HPDE6-E6E7 (cell line): ENCODE measurements at regions not wholly inside any gene's neighbourhood (a gene's known extent, or its start where the extent isn't known, plus 50 kb on each side); places are given as distances from the start of the nearest gene placed in this dataset.

Experiments
- DNase-seq: peaks from one replicate; pipeline ENCODE4 v3.0.0; 2011; ENCODE audit warnings: missing footprints; ENCODE audit errors: extremely low spot score

DNA sequence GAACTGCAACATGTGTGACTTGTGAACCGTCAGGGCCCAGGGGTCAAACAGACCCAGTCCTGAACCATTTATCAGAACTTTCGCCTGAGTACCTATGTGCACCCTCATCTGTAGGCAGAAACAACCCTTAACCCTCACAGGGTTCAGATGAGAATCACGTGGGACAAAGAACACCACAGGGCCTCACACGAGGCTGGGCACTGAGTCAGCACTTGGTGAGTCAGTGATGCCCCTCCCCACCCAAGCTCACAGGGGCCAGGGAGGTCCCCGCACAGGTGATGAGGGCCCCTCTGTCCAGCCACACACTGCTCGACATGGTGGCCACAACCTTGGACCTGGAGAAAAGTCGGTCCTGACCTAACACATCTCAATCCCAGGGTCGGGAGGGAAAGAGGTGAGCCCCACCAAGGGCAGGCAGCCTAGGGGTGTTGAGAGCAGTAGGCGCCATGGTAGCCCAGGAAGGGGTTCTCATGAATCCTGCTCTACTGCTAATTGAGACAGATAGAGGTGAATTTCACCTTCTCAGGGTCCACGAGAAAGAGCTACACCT, 176.4 kb downstream of the SHANK2 start:
- DNase-seq: no peak

DNA sequence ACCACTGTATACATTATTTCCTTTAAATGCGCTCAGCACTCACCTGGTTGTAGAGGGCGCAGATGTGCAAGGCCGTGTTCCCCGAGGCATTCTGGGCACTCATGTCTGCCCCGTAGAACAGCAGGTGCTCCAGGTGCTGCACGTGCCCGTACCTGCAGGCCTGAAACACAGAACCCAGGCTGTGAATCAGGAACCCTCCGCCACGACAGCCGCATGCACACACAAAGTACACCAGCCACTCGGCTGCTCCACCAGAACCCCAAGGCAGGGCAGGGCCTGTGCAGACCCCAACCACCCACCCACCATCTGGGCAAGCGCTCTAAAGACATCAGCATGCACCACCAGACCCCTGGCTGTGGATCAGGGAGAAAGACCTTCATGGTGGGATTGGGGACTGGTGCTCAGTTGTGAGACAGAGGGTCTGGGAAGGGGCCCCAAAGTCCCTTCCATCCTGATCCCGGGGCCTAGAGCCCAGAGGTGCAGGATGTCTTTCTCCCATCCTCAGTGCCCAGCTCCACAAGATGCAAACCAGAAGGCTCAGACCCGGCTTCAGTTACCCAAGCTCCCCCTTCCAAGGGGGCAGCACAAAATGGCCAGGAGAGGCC, 177.2 kb downstream of the SHANK2 start:
- DNase-seq: no peak

DNA sequence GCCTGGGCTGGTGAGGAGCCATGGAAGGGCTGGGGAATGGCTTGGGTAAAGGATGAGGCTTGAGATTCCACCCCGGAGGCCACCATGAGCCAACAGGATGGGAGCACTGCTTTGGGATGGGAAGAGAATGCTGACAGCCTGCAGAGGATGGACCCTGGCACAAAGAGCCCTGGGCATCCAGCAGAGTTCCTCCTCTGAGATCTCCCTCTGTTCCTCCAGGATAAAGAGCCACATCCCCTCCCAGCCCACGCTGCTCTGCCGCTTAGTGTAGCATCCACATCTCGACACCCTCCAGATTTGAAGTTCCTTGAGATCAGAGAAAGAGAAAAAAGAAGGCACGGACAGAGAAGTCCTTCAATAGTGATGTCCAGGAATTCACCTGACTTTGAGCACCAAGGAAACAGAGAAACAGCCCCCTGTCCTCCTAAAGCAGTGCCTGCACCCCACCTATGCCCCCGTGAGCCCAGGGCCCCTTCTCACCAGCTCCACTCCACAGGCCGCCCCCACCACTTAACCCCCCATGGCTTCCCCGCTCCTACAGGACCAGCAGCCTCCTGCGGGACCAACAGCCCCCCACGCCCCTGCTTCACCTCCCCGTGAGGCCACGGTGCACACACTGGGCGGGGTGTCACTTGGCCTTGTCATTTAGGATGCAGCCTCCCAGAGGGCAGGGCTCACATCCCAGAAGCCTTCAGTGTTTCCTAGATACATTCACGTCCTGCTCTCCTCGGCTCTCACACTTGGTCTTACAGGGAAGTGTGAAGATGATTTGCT, 180.5 kb downstream of the SHANK2 start:
- no peak for DNase-seq

DNA sequence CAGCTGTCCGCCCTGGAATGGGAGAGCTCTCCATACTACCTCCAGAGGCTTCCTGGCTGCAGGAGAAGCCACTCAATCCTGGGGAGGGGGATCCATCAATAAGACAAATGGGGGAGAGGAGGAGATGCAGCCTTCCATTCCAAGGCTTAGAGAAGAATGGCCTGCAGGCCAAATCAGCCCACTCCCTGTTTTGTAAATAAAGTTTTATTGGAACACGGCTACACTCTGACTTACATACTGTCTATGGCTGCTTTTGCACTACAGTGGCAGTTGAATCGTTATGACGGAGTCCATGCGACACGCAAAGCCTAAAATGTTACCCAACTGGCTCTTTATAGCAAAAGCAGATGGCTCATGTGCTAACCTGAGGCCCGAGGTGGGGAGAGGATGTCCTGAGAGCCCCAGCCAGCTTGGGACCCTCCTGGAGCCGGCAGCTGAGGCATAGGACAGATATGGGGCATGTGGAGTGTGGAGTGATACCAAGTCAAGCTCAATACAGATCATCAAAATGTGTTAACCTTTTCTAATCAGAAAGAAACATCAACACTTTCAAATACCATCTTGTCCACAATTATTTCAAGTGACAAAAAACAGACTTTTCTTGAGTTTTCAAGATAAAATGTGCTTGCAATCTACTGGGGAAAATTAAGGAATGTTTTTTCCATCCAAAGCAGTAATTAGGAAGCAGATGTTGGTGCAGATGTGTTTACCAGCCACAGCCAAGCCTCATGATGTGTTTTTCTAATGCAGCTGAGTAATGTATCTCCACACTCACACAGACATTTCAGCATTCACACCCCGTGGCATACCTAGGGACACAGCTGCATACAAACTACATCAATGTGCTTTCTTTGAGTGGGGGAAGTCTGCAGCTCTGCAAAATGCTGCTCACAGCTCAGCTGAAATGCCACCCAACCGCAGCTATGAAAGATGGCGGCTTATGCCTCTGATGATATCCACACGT, 181.6 kb downstream of the SHANK2 start:
- no peak for DNase-seq

DNA sequence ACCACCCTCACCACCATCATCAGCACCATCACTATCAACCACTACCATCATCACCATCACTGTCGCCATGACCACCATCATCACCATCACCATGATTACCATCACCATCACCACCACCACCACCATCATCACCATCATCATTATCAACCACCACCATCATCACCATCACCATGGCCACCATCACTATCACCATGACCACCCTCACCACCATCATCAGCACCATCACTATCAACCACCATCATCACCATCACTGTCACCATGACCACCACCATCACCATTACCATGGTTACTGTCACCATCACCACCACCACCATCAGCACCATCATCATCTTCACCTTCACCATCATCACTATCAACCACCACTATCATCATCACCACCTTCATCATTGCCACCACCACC, 183.4 kb downstream of the SHANK2 start:
- DNase-seq: no peak

DNA sequence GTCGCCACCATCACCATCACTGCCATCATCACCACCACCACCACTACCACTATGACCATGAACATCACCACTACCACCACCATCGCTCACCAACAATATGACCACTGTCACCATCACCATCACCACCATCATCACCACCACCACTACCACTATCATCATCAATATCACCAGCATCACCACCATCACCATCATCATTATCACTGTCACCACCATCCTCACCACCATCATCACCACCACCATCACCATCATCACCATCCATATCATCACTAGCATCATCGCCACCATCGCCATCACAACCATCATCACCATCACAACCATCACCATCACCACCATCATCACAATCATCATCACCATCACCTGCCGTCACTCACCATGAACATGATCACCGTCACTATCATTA, 184.6 kb downstream of the SHANK2 start:
- no peak for DNase-seq

DNA sequence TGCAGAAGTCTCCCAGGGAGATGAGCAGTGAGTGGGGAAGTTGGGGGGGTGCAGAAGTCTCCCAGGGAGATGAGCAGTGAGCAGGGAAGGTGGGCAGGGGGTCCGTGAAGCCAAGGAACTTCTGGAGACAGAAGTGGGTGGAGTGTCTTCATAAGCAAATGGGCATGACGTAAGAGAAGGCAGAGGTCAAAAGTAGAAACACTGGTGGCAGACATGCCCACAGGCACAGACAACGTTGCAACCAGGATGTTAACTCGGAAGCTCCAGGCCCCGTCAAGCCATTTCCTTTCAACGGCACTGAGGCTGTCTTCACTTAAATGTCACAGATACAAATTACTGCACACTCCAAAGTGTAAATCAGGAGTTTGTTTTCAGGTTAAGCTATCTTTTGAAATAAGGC, 186.1 kb downstream of the SHANK2 start:
- DNase-seq: no peak

DNA sequence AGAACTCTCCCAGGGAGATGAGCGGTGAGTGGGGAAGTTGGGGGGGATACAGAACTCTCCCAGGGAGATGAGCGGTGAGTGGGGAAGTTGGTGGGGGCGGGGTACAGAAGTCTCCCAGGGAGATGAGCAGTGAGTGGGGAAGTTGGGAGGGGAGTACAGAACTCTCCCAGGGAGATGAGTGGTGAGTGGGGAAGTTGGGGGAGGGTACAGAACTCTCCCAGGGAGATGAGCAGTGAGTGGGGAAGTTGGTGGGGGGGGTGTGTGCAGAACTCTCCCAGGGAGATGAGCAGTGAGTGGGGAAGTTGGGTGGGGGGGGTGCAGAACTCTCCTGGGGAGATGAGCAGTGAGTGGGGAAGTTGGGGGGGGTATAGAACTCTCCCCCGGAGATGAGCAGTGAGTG, 186.5 kb downstream of the SHANK2 start:
- no peak for DNase-seq

DNA sequence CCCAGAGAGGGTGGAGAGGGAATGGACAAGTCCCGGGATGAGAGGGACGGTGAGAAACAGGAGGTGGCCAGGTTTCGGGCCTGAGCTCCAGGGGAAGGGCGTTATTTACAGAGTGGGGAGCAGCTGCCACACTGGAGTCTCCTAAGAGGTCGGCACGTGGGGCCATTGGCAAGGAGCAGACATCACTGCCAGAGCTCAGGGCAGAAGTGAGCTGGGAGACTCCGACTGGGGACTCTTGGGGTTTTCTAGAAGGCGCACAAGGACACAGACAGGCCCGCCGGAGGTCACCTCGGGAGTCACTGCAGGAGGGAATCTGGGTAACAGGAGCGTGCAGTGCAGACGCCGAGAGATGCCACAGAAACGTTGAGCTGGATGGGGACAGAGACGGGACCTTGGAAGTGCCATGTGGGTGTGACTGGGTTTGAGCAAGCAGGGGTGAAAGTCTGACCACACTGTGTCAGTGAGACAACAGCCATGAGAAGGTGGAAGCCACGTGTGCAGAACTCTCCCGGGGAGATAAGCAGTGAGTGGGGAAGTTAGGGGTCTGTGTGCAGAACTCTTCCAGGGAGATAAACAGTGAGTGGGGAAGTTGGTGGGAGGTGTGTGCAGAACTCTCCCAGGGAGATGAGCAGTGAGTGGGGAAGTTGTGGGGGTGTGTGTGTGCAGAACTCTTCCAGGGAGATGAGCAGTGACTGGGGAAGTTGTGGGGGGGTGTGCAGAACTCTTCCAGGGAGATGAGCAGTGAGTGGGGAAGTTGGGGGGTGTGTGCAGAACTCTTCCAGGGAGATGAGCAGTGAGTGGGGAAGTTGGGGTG, 187.5 kb downstream of the SHANK2 start:
- DNase-seq: no peak

DNA sequence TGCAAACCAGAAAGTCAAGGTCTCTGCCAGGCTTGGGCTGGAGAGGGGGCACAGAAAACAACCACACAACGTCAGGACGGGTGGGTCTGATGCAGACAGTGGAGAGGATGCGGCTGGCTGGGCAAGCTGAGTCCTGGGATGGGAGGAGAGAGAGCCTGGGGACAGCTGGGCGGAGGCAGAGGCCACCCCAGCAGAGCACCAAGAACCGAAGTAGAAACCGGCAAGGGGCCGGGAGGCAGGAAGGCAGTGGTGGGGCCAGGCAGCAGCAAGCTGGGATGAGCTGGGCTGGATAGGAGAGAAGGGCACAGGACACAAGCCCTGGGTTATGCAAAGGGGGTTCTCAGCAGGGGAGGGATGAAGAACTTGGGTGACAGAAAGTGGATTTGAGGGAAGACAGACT, 188.2 kb downstream of the SHANK2 start:
- DNase-seq: no peak

DNA sequence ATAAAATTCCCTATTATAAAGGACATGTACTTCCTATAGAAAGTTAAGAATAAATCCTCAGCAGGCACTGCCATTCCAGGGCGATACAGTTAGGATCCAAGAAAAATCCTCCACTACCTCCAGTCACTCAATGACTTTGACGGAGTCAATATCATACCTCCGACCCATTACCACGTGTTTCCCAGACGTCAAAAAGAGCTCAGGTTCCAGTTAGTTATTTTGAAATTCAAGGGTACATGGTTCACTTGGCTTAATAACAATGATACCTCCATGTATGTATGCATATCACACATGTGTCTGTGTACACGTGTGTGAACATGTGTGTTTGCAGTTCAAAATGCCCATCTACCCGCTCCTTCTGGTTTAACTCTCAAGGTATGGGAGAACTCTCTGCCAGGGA, 189.2 kb downstream of the SHANK2 start:
- no peak for DNase-seq

DNA sequence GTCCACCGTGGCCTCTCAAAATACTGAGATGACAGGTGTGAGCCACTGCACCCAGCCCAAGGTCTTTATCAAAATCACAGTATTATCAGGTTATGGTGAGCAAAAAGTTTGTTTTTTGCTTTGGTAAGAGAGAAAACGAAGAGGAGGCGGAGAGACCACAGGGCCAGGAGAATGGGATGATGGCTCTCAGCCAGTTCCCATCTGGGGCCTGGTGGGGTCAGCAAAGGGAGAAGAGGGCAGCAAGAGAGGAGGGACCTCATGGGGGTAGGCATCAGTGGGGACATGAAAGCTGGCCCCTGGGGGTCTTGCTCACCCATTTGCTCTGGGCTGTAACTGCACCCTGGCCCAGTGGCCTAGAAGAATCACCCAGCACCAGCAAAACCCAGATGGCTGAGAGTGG, 190.2 kb downstream of the SHANK2 start:
- no peak for DNase-seq

DNA sequence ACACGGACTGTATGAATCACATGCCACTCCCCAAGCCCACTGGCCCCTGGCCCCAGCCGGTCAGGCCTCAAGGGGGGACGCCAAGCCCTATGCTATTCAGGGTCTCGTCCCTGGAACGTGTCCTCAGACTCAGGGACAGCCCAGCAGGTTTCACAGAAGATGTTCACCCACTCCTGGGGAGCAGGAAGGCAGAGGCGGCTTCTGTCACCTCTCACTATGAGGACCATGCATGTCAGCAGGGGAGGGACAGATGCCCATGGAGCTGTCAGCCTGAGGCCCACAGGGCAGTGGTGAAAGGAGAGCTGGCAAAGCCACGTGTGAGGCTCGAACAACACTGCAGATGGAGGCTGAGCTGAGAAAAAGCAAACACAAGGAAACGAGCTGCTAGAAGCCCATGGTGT, 192.0 kb downstream of the SHANK2 start:
- no peak for DNase-seq

DNA sequence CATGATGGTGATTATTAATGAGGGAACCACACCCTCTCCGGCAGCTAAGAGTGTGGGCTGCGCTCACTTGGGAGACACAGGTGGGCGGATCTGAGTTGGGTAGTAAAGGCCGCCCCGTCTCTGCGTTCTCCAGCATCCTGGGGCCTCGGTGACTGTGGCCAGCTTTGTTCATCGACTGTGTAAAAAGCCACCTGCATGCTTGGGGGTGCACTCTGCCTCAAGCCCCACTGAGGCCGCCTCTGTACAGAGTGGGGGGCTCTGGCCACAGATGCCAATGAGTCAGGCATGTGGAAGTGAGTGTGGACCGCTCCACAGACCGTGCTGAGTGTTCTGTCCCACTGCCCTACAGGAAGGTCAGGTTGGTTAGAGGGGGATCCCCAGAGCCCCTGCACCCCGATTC, 192.7 kb downstream of the SHANK2 start:
- no peak for DNase-seq

DNA sequence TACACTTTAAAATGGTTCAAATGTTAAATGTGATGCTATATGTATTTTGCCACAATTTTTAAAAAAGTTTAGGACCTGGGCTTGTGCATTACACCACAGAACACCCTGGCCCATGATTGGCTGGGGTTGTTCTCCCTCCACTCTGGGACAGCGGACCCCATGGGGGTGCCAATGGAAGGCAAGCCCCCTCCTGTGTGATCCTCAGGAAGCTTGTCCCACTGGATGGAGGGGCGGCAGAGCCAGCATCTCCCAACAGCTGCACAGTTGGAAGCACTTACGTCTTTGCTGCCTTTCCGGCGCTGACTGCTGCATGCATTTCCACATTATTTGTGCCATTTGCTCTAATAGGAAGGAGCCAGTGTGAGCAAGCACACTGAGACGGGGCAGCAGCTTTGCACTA, 196.5 kb downstream of the SHANK2 start:
- DNase-seq: no peak
